ENCODE measurements at regions not wholly inside any gene's neighbourhood (a gene's known extent, or its start where the extent isn't known, plus 50 kb on each side); places are given as distances from the start of the nearest gene placed in this dataset.

GRCh38 chr1:239913141-239913585 lies 178.5 kb upstream of the FMN2 start:
- TF ChIP-seq CTCF (IDR thresholded peaks at IDR 0.05), result no peak
- no peak for TF ChIP-seq POLR2A (IDR thresholded peaks at IDR 0.05)

Data from stomach (tissue), 4 donors.